ENCODE measurements at regions not wholly inside any gene's neighbourhood (a gene's known extent, or its start where the extent isn't known, plus 50 kb on each side); places are given as distances from the start of the nearest gene placed in this dataset.

DNA sequence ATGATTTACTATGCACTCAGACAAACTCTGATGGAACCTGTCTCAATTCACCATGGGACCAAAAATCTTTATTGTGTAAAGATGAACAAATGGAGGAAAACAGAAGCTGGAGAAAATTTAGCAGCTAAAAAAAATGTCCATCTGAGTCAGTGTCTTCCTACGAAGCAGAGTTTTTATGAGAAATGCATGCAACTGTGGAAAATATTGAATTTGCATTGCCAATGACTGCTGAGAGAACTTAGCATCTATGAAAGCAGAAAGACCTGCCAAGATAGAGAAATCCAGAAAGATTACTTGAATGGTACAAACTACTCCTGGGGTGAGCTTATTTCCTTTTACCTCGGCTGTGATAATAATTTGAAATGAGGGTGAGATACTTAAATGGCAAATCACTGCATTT, 289.7 kb upstream of the GCFC2 start:
- TF ChIP-seq, protein P1, sequence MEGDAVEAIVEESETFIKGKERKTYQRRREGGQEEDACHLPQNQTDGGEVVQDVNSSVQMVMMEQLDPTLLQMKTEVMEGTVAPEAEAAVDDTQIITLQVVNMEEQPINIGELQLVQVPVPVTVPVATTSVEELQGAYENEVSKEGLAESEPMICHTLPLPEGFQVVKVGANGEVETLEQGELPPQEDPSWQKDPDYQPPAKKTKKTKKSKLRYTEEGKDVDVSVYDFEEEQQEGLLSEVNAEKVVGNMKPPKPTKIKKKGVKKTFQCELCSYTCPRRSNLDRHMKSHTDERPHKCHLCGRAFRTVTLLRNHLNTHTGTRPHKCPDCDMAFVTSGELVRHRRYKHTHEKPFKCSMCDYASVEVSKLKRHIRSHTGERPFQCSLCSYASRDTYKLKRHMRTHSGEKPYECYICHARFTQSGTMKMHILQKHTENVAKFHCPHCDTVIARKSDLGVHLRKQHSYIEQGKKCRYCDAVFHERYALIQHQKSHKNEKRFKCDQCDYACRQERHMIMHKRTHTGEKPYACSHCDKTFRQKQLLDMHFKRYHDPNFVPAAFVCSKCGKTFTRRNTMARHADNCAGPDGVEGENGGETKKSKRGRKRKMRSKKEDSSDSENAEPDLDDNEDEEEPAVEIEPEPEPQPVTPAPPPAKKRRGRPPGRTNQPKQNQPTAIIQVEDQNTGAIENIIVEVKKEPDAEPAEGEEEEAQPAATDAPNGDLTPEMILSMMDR (IDR thresholded peaks at IDR 0.05; ENCODE audit: borderline replicate concordance, extremely low read depth, low read length, poor library complexity, severe bottlenecking) = no peak
- no peak for TF ChIP-seq EZH2 (IDR thresholded peaks at IDR 0.05; ENCODE audit: borderline replicate concordance, low read depth, low read length, severe bottlenecking)
